Ovary (tissue), 7 donors: ENCODE measurements at regions not wholly inside any gene's neighbourhood (a gene's known extent, or its start where the extent isn't known, plus 50 kb on each side); places are given as distances from the start of the nearest gene placed in this dataset.

ENCODE experiments used
- DNase-seq, 5 donors: peaks; one replicate each; pipeline ENCODE4 v3.0.0-alpha.2; 2019 to 2020
- H3K27ac ChIP-seq, 2 donors: fragments of 200-600 bp; one replicate each; pipeline versions ENCODE4 v1.5.1 to v1.8.0; 2019 to 2022
- H3K27me3 ChIP-seq: fragments of 200-600 bp; one replicate; pipeline ENCODE4 v1.8.0; 2022
- H3K36me3 ChIP-seq: fragments of 200-600 bp; sonication (generic); one replicate; pipeline ENCODE4 v1.5.1; 2019
- H3K4me1 ChIP-seq: one replicate; pipeline ENCODE4 v1.8.1; 2013; ENCODE audit warnings: mild to moderate bottlenecking, moderate library complexity; ENCODE audit not compliant: insufficient read depth
- H3K4me3 ChIP-seq: fragments of 200-600 bp; sonication (generic); one replicate; pipeline ENCODE4 v1.5.1; 2017
- H3K9me3 ChIP-seq, 2 donors: fragments of 200-600 bp in 1 of 2; sonication (generic) in 1 of 2; one replicate each; pipeline versions ENCODE4 v1.5.1 to v1.8.1; 2013 to 2019; ENCODE audit warnings: mild to moderate bottlenecking in 1 of 2, moderate library complexity in 1 of 2
- CTCF ChIP-seq, 3 donors: fragments of 450-650 bp in 2 of 3; fragments of 200-600 bp in 1 of 3; IDR thresholded peaks; one replicate each; pipeline versions ENCODE4 v1.5.1 to v1.8.0; 2016 to 2022; ENCODE audit warnings: antibody characterized with exemption in 3 of 3, mild to moderate bottlenecking in 1 of 3
- EP300 ChIP-seq: sonication (generic); formaldehyde crosslinking; IDR thresholded peaks from one replicate; pipeline ENCODE4 v1.6.1; 2017; ENCODE audit warnings: antibody characterized with exemption
- POLR2A ChIP-seq: fragments of 450-650 bp; IDR thresholded peaks from one replicate; pipeline ENCODE4 v1.6.1; 2017; ENCODE audit warnings: antibody characterized with exemption, mild to moderate bottlenecking, moderate library complexity
- WGBS, 3 donors: extraction: QIAGEN DNeasy Blood & Tissue Kit in 1 of 3; methylation state at CpG; one replicate each; pipeline versions ENCODE4 v1.1.5 to v1.1.7; 2013 to 2017; 5-methylcytosine and 5-hydroxymethylcytosine counted together
- intact Hi-C, 4 donors: fragments of 100-400 bp; cut with DNase I; formaldehyde crosslinking; loops; one replicate each; pipeline versions ENCODE4 v1.11.0 to v1.15.1; 2022 to 2023
- donor health status: DM: no; HTN: no; CAD: no; lungs with moderate emphysema.
- donor health status: DM: no; HTN: no; CAD: no.
- donor health status: Bipolar disorder and iron deficiency.
- donor health status: DM: no; HTN: no; CAD: no.
- donor health status: DM: yes; HTN: yes; CAD: no.

- H3K9me3 ChIP-seq, result no peaks in the 10 kb centered on the region
- H3K36me3 ChIP-seq, result no peaks in the 10 kb centered on the region
- peaks cover 2% of the 10 kb centered on the region for H3K4me1 ChIP-seq
- H3K27ac ChIP-seq, result no peak overlapping the region
- no peaks in the 10 kb centered on the region for H3K27me3 ChIP-seq
- peak in 3 of 5 donors; percentile 11 to 34 (median 17) for DNase-seq
- intact Hi-C loops, result no loop called here
- peak overlapping the region; percentile 12 for H3K4me3 ChIP-seq
- TF ChIP-seq POLR2A (no peak), EP300 (no peak), CTCF (IDR thresholded peaks at IDR 0.05) (no peak)
- 17 to 34% (median 22%) methylated on average over 17 of the region's 17 CpGs for WGBS, 3 donors
Observed at GRCh38 chr5:125199968-125200865, 453.8 kb upstream of the ZNF608 start.

GRCh38 chr5:125200866-125201373 is 454.5 kb upstream of the ZNF608 start:
- H3K36me3 ChIP-seq, result no peaks in the 10 kb centered on the region
- H3K9me3 ChIP-seq, result no peaks in the 10 kb centered on the region
- 47 to 59% (median 53%) methylated on average over 5 of the region's 5 CpGs for WGBS, 3 donors
- intact Hi-C loops, result no loop called here
- no peak overlapping the region for H3K27ac ChIP-seq
- peak overlapping the region; percentile 12 for H3K4me3 ChIP-seq
- peaks cover 2% of the 10 kb centered on the region for H3K4me1 ChIP-seq
- no peaks in the 10 kb centered on the region for H3K27me3 ChIP-seq
- no peak for TF ChIP-seq EP300
- no peak for DNase-seq

GRCh38 chr5:125201446-125202052 is 455.1 kb upstream of the ZNF608 start:
- Histone ChIP-seq H3K27ac (no peak overlapping the region), H3K27me3 (no peaks in the 10 kb centered on the region), H3K9me3 (no peaks in the 10 kb centered on the region), H3K36me3 (no peaks in the 10 kb centered on the region), H3K4me3 (no peak overlapping the region), H3K4me1 (peaks cover 2% of the 10 kb centered on the region)
- no peak for DNase-seq
- WGBS, 3 donors, result 92 to 97% (median 95%) methylated on average over 3 of the region's 3 CpGs
- TF ChIP-seq CTCF (IDR thresholded peaks at IDR 0.05), result no peak
- no peak for TF ChIP-seq EP300
- TF ChIP-seq POLR2A, result no peak
- intact Hi-C loops, result no loop called here

- Histone ChIP-seq H3K4me3 (no peak overlapping the region), H3K9me3 (no peaks in the 10 kb centered on the region), H3K27me3 (no peaks in the 10 kb centered on the region), H3K36me3 (no peaks in the 10 kb centered on the region), H3K27ac (no peak overlapping the region), H3K4me1 (peaks cover 2% of the 10 kb centered on the region)
- DNase-seq, result no peak
- 92 to 96% (median 94%) methylated on average over 1 of the region's 1 CpG for WGBS, 3 donors
- intact Hi-C loops, result no loop called here
- TF ChIP-seq CTCF (IDR thresholded peaks at IDR 0.05) (no peak), EP300 (no peak), POLR2A (no peak)
Observed at GRCh38 chr5:125202353-125202752, 455.9 kb upstream of the ZNF608 start.
